Kidney (tissue), 13 donors: ENCODE measurements at regions not wholly inside any gene's neighbourhood (a gene's known extent, or its start where the extent isn't known, plus 50 kb on each side); places are given as distances from the start of the nearest gene placed in this dataset.

Experiments
- DNase-seq, 5 donors: peaks; one replicate each; pipeline ENCODE4 v3.0.0-alpha.2; 2013 to 2020
- FAIRE-seq: peaks from 2 replicates; lab custom pipeline; 2012; peaks lifted over from hg19 to GRCh38; lab: Jason Lieb, UNC
- H3K27ac ChIP-seq, 2 donors: one replicate each; pipeline ENCODE4 v1.7.0; 2013; ENCODE audit warnings: low read depth in 2 of 2, low read length in 2 of 2, inconsistent platforms in 1 of 2
- H3K27me3 ChIP-seq: one replicate; pipeline ENCODE4 v1.7.1; 2013; ENCODE audit warnings: low read length, inconsistent platforms; ENCODE audit not compliant: control insufficient read depth, insufficient read depth
- H3K36me3 ChIP-seq, 3 donors: one replicate each; pipeline versions ENCODE4 v1.7.0 to v1.7.1; 2013; ENCODE audit warnings: low read length in 3 of 3, control low read depth in 1 of 3, inconsistent platforms in 1 of 3; ENCODE audit not compliant: insufficient read depth in 3 of 3, control insufficient read depth in 2 of 3
- H3K4me1 ChIP-seq, 3 donors: one replicate each; pipeline versions ENCODE4 v1.7.0 to v1.7.1; 2013; ENCODE audit warnings: low read length in 3 of 3, inconsistent platforms in 1 of 3, low read depth in 1 of 3; ENCODE audit not compliant: control insufficient read depth in 2 of 3, insufficient read depth in 2 of 3
- H3K4me3 ChIP-seq, 3 donors: one replicate each; pipeline versions ENCODE4 v1.7.0 to v1.8.1; 2013; ENCODE audit warnings: low read length in 3 of 3, control low read depth in 1 of 3, inconsistent platforms in 1 of 3
- H3K9ac ChIP-seq, 3 donors: one replicate each; pipeline versions ENCODE4 v1.7.0 to v1.7.1; 2013; ENCODE audit warnings: low read length in 3 of 3, control low read depth in 1 of 3, inconsistent platforms in 1 of 3
- H3K9me3 ChIP-seq, 3 donors: one replicate each; pipeline versions ENCODE4 v1.7.0 to v1.7.1; 2013; ENCODE audit warnings: low read length in 3 of 3, control low read depth in 1 of 3, inconsistent platforms in 1 of 3; ENCODE audit not compliant: control insufficient read depth in 2 of 3, insufficient read depth in 1 of 3
- CTCF ChIP-seq: IDR thresholded peaks from 3 replicates; pipeline ENCODE4 v1.5.1; 2012; ENCODE audit warnings: mild to moderate bottlenecking, moderate library complexity, borderline replicate concordance; ENCODE audit not compliant: insufficient read depth; ENCODE audit errors: extremely low read depth
- intact Hi-C: fragments of 100-400 bp; cut with DNase I; formaldehyde crosslinking; loops from one replicate; pipeline ENCODE4 v1.11.1; 2022
- donor health status: control.
- donor health status: control.
- donor health status: control.
- donor health status: control.
- donor health status: control.
- donor health status: DM: yes; HTN: yes; CAD: no.
- donor health status: Normal renal cell carcinoma (clear cell type).

- no peak overlapping the region for H3K4me3 ChIP-seq
- no peaks in the 10 kb centered on the region for H3K9me3 ChIP-seq
- intact Hi-C loops = no loop called here
- no peak for FAIRE-seq
- no peak for DNase-seq
- H3K36me3 ChIP-seq = no peaks in the 10 kb centered on the region
- H3K4me1 ChIP-seq = no peaks in the 10 kb centered on the region
- no peak overlapping the region for H3K27ac ChIP-seq
- H3K9ac ChIP-seq = no peak overlapping the region
- H3K27me3 ChIP-seq = no peaks in the 10 kb centered on the region
- no peak for TF ChIP-seq CTCF
These were observed 664.1 kb downstream of the BCL11A start for GRCh38 chr2:59889305-59889704.

- FAIRE-seq (no peak), DNase-seq (no peak)
- H3K9me3 ChIP-seq = no peaks in the 10 kb centered on the region
- H3K4me3 ChIP-seq = no peak overlapping the region
- TF ChIP-seq CTCF = no peak
- no peaks in the 10 kb centered on the region for H3K36me3 ChIP-seq
- intact Hi-C loops = no loop called here
- H3K27ac ChIP-seq = no peak overlapping the region
- no peak overlapping the region for H3K9ac ChIP-seq
- H3K27me3 ChIP-seq = no peaks in the 10 kb centered on the region
- H3K4me1 ChIP-seq = no peaks in the 10 kb centered on the region
These were observed 664.7 kb downstream of the BCL11A start for GRCh38 chr2:59888706-59889105.

GRCh38 chr2:59888015-59888414 lies 665.4 kb downstream of the BCL11A start:
- intact Hi-C loops = no loop called here

More at GRCh38 chr2:59888015-59888414, 665.4 kb downstream of the BCL11A start:
- Histone ChIP-seq H3K4me3 (no peak overlapping the region), H3K36me3 (no peaks in the 10 kb centered on the region), H3K27me3 (no peaks in the 10 kb centered on the region), H3K27ac (no peak overlapping the region), H3K4me1 (no peaks in the 10 kb centered on the region), H3K9ac (no peak overlapping the region), H3K9me3 (no peaks in the 10 kb centered on the region)
- DNase-seq (no peak), FAIRE-seq (no peak)
- TF ChIP-seq CTCF = no peak
